Adrenal gland (tissue), 5 donors: ENCODE measurements at regions not wholly inside any gene's neighbourhood (a gene's known extent, or its start where the extent isn't known, plus 50 kb on each side); places are given as distances from the start of the nearest gene placed in this dataset.

ENCODE experiments used
- POLR2A ChIP-seq, 2 donors: fragments of 450-650 bp; IDR thresholded peaks; one replicate each; pipeline ENCODE4 v1.6.1; 2017; ENCODE audit warnings: antibody characterized with exemption in 2 of 2, mild to moderate bottlenecking in 2 of 2, moderate library complexity in 1 of 2
- TF ChIP-seq, protein P1 (sequence below), 6 experiments: fragments of 450-650 bp in 4 of 6; fragments of 200-600 bp in 2 of 6; sonication (generic) in 1 of 6; IDR thresholded peaks; 1 replicate in 5 of 6; 2 replicates in 1 of 6; pipeline versions ENCODE4 v1.5.1 to v1.8.0; 2016 to 2021; ENCODE audit warnings: antibody characterized with exemption in 6 of 6, mild to moderate bottlenecking in 2 of 6, moderate library complexity in 1 of 6
- donor health status: DM: no; HTN: no; CAD: no.

DNA sequence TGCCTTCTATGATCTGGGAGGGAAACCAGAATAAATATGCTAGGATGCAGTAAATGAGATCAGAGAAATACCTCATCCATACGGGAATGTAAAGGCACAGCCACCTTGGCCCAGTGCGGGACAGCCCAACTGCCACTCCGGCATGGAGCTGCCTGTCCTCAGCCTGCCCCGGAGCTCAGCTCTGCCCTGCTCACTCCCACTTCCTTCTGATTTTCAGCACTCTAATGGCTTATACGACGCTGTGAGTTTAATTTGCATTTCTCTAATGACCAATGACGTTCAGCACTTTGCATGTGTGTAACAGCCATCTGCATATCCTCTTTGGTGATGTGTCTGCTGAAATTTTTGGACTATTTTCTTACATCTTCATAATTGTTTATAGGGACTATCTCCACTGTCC lies 172.5 kb upstream of the RAB6C start:
- TF ChIP-seq, protein P1, sequence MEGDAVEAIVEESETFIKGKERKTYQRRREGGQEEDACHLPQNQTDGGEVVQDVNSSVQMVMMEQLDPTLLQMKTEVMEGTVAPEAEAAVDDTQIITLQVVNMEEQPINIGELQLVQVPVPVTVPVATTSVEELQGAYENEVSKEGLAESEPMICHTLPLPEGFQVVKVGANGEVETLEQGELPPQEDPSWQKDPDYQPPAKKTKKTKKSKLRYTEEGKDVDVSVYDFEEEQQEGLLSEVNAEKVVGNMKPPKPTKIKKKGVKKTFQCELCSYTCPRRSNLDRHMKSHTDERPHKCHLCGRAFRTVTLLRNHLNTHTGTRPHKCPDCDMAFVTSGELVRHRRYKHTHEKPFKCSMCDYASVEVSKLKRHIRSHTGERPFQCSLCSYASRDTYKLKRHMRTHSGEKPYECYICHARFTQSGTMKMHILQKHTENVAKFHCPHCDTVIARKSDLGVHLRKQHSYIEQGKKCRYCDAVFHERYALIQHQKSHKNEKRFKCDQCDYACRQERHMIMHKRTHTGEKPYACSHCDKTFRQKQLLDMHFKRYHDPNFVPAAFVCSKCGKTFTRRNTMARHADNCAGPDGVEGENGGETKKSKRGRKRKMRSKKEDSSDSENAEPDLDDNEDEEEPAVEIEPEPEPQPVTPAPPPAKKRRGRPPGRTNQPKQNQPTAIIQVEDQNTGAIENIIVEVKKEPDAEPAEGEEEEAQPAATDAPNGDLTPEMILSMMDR (IDR thresholded peaks at IDR 0.05): no peak
- no peak for TF ChIP-seq POLR2A (IDR thresholded peaks at IDR 0.05)
